SK-N-SH (cell line): ENCODE measurements at regions not wholly inside any gene's neighbourhood (a gene's known extent, or its start where the extent isn't known, plus 50 kb on each side); places are given as distances from the start of the nearest gene placed in this dataset.

ENCODE experiments used
- CHD2 ChIP-seq: fragments of 150-350 bp; IDR thresholded peaks from 2 replicates; pipeline ENCODE4 v1.6.1; 2018; ENCODE audit warnings: low read length; ENCODE audit not compliant: partially characterized antibody
- JUND ChIP-seq: IDR thresholded peaks from 2 replicates; pipeline ENCODE4 v1.4.0; 2012
- POLR2AphosphoS5 ChIP-seq: IDR thresholded peaks from 2 replicates; pipeline ENCODE4 v1.6.1; 2012; ENCODE audit warnings: low read depth, low read length
- RAD21 ChIP-seq: IDR thresholded peaks from 2 replicates; pipeline ENCODE4 v1.6.1; 2012; ENCODE audit warnings: mild to moderate bottlenecking, low read length
- RCOR1 ChIP-seq: fragments of 150-350 bp; IDR thresholded peaks from 2 replicates; pipeline ENCODE4 v1.6.1; 2017; ENCODE audit warnings: antibody characterized with exemption, low read length
- RFX5 ChIP-seq: IDR thresholded peaks from 2 replicates; pipeline ENCODE4 v1.6.1; 2012; ENCODE audit warnings: mild to moderate bottlenecking, improper control_type of control experiment, low read length
- RXRA ChIP-seq: IDR thresholded peaks from 2 replicates; pipeline ENCODE4 v1.4.0; 2012; ENCODE audit warnings: low read depth, mild to moderate bottlenecking, borderline replicate concordance
- TEAD4 ChIP-seq: IDR thresholded peaks from 2 replicates; pipeline ENCODE4 v1.4.0; 2012; ENCODE audit warnings: mild to moderate bottlenecking, borderline replicate concordance; ENCODE audit not compliant: insufficient read depth
- YY1 ChIP-seq: IDR thresholded peaks from 2 replicates; pipeline ENCODE4 v1.4.0; 2012; ENCODE audit warnings: low read depth, mild to moderate bottlenecking
- TF ChIP-seq, protein P1 (sequence below): IDR thresholded peaks from 2 replicates; pipeline ENCODE4 v1.4.0; 2012; ENCODE audit warnings: low read depth, borderline replicate concordance
- TF ChIP-seq, protein P2 (sequence below): fragments of 200-600 bp; sonication (generic); IDR thresholded peaks from 2 replicates; pipeline ENCODE4 v1.6.1; 2017; ENCODE audit warnings: antibody characterized with exemption, mild to moderate bottlenecking, moderate library complexity
- TF ChIP-seq, protein P3 (sequence below): IDR thresholded peaks from 2 replicates; pipeline ENCODE4 v1.6.1; 2012; ENCODE audit warnings: mild to moderate bottlenecking, low read depth, low read length, moderate library complexity
- TF ChIP-seq, protein P4 (sequence below): IDR thresholded peaks from 2 replicates; pipeline ENCODE4 v1.4.0; 2012; ENCODE audit warnings: low read depth
- TF ChIP-seq, protein P5 (sequence below): fragments of 150-350 bp; IDR thresholded peaks from 2 replicates; pipeline ENCODE4 v1.6.1; 2017; ENCODE audit warnings: antibody characterized with exemption, low read length, low read depth, borderline replicate concordance

DNA sequence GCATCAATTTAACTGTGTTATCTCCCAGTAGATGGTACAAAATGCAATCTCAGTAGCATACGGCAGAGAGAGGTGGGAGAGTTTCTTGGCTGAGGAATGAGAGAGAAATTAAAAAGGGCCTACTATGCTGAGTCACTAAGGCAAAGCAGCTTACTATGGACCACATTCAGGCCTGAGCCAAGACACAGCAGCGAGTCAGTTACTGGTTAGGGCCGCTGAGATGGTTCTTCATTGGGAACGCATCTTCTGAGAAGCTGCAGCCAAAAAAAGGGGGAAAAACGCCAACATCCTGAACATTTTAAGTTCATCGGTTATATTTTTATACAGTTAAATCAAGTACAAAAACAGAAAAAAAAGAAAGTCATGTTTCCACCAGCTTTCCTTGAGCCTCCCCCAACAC, 61.1 kb upstream of the BDNF start:
- TF ChIP-seq, protein P1, sequence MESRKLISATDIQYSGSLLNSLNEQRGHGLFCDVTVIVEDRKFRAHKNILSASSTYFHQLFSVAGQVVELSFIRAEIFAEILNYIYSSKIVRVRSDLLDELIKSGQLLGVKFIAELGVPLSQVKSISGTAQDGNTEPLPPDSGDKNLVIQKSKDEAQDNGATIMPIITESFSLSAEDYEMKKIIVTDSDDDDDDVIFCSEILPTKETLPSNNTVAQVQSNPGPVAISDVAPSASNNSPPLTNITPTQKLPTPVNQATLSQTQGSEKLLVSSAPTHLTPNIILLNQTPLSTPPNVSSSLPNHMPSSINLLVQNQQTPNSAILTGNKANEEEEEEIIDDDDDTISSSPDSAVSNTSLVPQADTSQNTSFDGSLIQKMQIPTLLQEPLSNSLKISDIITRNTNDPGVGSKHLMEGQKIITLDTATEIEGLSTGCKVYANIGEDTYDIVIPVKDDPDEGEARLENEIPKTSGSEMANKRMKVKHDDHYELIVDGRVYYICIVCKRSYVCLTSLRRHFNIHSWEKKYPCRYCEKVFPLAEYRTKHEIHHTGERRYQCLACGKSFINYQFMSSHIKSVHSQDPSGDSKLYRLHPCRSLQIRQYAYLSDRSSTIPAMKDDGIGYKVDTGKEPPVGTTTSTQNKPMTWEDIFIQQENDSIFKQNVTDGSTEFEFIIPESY: no peak
- TF ChIP-seq, protein P2, sequence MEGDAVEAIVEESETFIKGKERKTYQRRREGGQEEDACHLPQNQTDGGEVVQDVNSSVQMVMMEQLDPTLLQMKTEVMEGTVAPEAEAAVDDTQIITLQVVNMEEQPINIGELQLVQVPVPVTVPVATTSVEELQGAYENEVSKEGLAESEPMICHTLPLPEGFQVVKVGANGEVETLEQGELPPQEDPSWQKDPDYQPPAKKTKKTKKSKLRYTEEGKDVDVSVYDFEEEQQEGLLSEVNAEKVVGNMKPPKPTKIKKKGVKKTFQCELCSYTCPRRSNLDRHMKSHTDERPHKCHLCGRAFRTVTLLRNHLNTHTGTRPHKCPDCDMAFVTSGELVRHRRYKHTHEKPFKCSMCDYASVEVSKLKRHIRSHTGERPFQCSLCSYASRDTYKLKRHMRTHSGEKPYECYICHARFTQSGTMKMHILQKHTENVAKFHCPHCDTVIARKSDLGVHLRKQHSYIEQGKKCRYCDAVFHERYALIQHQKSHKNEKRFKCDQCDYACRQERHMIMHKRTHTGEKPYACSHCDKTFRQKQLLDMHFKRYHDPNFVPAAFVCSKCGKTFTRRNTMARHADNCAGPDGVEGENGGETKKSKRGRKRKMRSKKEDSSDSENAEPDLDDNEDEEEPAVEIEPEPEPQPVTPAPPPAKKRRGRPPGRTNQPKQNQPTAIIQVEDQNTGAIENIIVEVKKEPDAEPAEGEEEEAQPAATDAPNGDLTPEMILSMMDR: no peak
- no peak for TF ChIP-seq YY1
- TF ChIP-seq TEAD4: no peak
- TF ChIP-seq, protein P3, sequence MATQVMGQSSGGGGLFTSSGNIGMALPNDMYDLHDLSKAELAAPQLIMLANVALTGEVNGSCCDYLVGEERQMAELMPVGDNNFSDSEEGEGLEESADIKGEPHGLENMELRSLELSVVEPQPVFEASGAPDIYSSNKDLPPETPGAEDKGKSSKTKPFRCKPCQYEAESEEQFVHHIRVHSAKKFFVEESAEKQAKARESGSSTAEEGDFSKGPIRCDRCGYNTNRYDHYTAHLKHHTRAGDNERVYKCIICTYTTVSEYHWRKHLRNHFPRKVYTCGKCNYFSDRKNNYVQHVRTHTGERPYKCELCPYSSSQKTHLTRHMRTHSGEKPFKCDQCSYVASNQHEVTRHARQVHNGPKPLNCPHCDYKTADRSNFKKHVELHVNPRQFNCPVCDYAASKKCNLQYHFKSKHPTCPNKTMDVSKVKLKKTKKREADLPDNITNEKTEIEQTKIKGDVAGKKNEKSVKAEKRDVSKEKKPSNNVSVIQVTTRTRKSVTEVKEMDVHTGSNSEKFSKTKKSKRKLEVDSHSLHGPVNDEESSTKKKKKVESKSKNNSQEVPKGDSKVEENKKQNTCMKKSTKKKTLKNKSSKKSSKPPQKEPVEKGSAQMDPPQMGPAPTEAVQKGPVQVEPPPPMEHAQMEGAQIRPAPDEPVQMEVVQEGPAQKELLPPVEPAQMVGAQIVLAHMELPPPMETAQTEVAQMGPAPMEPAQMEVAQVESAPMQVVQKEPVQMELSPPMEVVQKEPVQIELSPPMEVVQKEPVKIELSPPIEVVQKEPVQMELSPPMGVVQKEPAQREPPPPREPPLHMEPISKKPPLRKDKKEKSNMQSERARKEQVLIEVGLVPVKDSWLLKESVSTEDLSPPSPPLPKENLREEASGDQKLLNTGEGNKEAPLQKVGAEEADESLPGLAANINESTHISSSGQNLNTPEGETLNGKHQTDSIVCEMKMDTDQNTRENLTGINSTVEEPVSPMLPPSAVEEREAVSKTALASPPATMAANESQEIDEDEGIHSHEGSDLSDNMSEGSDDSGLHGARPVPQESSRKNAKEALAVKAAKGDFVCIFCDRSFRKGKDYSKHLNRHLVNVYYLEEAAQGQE: no peak
- TF ChIP-seq JUND: no peak
- TF ChIP-seq, protein P4, sequence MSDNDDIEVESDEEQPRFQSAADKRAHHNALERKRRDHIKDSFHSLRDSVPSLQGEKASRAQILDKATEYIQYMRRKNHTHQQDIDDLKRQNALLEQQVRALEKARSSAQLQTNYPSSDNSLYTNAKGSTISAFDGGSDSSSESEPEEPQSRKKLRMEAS: no peak
- TF ChIP-seq POLR2AphosphoS5: no peak
- TF ChIP-seq RCOR1: no peak
- no peak for TF ChIP-seq RFX5
- no peak for TF ChIP-seq CHD2
- TF ChIP-seq, protein P5, sequence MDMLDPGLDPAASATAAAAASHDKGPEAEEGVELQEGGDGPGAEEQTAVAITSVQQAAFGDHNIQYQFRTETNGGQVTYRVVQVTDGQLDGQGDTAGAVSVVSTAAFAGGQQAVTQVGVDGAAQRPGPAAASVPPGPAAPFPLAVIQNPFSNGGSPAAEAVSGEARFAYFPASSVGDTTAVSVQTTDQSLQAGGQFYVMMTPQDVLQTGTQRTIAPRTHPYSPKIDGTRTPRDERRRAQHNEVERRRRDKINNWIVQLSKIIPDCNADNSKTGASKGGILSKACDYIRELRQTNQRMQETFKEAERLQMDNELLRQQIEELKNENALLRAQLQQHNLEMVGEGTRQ: no peak
- no peak for TF ChIP-seq RXRA
- TF ChIP-seq RAD21: no peak
